Forelimb muscle (tissue), 1 donor: ENCODE measurements at regions not wholly inside any gene's neighbourhood (a gene's known extent, or its start where the extent isn't known, plus 50 kb on each side); places are given as distances from the start of the nearest gene placed in this dataset.
"Not testable (repeated sequence)": the region's sequence is repeated elsewhere in the genome, so short reads cannot be mapped to it uniquely, and the experiment has no call there.

Source experiments
- DNase-seq: peaks from one replicate; pipeline ENCODE4 v3.0.0-alpha.2; 2013; ENCODE audit warnings: low read depth

GRCh38 chr12:87254381-87255030, 774.7 kb downstream of the C12orf50 start:
- no peak for DNase-seq

DNA sequence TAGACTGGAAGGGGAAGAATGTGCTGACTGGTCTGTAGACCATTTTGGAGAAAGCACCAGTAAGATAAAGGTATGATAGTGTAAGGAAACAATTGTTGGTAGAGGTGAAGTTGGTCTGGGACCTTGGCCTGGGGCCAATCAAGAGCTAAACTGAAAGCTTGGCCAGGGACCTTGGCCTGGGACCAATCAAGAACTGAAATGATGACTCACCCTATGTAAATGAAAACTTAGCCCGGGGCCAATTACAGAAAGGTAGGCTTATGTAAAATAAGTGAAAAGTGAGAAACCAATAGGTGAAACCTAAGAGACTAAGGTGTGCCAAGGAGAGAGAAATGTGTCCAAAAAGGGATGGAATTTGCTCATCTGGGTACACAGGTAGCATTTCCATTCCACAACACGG, 776.0 kb downstream of the C12orf50 start:
- DNase-seq = no peak

GRCh38 chr12:87246726-87247125, 782.5 kb downstream of the C12orf50 start:
- no peak for DNase-seq

DNA sequence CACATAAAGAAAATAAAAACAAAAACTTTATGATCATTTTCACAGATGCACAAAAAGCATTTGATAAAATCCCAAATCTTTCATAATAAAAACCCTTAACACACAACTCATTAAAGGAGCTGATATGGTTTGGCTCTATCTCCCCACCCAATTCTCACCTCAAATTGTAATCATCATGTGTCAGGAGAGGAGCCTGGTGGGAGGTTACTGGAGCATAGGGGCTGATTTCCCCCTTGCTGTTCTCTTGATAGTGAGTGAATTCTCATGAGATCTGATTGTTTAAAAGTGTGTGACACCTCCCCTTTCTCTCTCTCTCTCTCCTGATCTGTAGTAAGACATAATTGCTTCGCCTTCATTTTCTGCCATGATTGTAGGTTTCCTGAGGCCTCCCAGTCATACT, 790.7 kb downstream of the C12orf50 start:
- DNase-seq = no peak

- no peak for DNase-seq
These were observed 794.3 kb downstream of the C12orf50 start for GRCh38 chr12:87234898-87235297.

- DNase-seq = no peak
These were observed 795.5 kb downstream of the C12orf50 start for GRCh38 chr12:87233671-87234070.

DNA sequence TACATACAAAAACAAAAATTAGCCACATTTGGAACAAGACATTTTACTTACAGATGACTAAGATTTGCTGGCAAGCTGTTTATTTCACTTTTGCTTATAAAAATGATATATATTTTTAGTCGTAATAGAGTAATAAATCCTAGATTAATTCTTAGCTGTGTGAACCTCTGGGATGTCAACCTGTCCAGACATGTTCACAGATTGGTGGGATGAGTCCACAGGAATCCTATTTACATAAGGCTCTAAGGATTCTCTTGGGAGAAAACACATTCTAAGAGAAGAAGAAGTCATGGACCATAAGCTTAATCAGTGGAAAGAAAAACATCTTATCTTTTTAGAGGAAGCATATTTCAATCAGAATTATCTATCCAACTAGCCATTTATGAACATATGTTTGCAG, 797.4 kb downstream of the C12orf50 start:
- no peak for DNase-seq

GRCh38 chr12:87230441-87230840, 798.8 kb downstream of the C12orf50 start:
- no peak for DNase-seq

DNA sequence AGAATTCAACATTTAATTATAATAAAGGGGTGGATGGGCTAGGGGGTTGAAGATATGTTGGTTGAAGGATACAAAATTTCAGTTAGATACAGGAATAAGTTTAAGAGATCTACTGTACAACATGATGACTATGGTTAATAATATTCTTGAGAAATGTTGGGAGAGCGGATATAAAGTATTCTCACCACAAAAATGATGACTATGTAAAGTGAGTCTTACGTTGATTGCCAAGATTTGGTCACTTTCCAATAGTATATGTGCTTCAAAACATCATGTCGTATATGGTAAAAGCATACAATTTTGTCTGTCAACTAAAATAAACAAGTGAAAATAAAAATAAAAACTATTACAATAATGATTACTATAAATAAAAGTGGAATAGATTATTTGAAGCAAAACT, 802.0 kb downstream of the C12orf50 start:
- DNase-seq = no peak

DNA sequence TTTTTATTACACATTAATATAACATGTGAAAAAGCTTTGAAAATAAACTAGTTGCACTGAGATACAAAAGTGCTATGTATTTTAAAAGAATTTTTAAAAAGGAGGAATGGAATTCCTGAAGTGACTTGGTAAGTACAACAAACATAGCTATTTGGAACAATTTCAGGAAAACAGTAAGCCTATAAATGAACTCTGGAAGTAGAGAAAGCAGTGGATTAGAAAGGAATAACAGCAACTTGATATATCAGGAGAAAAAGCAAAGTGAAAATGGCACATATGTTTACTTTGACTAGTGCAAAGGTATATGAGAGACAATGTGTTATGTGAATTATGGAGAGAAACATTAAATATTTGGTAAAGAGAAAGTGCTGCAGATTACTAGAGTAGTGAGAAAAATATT, 811.7 kb downstream of the C12orf50 start:
- DNase-seq = no peak

- no peak for DNase-seq
These were observed 812.8 kb downstream of the C12orf50 start for GRCh38 chr12:87216436-87216835.

- DNase-seq = no peak
These were observed 827.0 kb downstream of the C12orf50 start for GRCh38 chr12:87202189-87202588.

DNA sequence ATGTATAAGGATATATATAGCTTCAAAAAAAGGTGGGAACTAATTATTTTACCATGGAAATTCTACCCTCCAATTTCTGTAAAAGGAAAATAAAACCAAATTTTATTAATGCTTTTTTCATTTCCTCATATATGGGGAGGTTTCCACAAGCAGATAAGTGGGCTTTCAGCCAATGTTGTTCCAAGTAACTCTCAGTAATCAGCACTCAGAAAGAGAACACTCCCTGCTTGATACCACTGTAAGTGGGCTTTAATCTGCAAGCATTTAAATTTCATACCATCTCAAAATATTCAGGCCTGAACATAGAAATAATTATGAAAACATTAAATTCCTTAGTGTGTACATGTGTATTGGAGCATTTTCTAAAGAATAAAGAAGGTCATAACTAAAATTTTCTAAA, 827.6 kb downstream of the C12orf50 start:
- no peak for DNase-seq

- DNase-seq = no peak
These were observed 828.8 kb downstream of the C12orf50 start for GRCh38 chr12:87200289-87200979.

- no peak for DNase-seq
These were observed 831.0 kb downstream of the C12orf50 start for GRCh38 chr12:87198181-87198580.

- DNase-seq = no peak
These were observed 832.9 kb downstream of the C12orf50 start for GRCh38 chr12:87196321-87196720.

DNA sequence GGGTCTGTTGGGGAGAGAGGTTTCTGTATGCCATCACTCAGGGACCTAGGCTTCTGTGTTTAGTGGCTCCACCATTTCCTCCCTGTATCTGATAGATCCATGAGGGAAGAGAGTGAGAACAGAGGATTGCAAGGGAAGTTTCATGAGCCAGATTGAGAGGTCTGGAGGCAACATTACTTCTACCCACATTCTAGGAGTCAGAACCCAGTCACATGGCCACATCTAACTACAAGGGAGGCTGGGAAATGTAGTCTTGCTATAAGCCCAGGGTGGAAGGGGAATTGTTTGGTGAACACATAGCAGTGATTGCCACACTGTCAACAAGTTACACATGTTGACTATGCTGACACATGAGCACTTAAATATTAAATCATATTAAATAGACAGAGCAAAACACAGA, 834.8 kb downstream of the C12orf50 start:
- DNase-seq = not testable (repeated sequence)

GRCh38 chr12:87185367-87185766, 843.8 kb downstream of the C12orf50 start:
- DNase-seq = no peak

GRCh38 chr12:87182696-87183233, 846.4 kb downstream of the C12orf50 start:
- no peak for DNase-seq

GRCh38 chr12:87171356-87171755, 857.8 kb downstream of the C12orf50 start:
- no peak for DNase-seq

DNA sequence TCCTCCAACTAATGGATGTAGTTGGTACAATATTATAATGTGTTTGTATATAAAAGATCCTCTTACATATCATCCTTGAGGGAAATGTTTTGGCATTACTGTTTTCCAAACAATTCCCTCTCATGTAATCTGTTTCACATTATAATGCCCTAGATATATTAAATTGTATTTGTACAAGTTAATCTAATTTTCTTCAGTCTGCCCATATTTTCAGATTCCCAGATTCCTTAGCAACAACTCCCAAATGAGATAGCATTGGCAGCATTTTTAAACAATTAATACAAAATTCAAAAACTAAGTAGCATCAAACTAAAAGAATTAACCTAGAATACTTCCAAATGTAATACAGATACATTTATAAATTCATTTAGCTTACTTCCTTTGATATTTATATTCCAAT, 860.2 kb downstream of the C12orf50 start:
- DNase-seq = no peak

- no peak for DNase-seq
These were observed 863.3 kb downstream of the C12orf50 start for GRCh38 chr12:87165733-87166375.

GRCh38 chr12:87163122-87163521, 866.1 kb downstream of the C12orf50 start:
- no peak for DNase-seq
